ENCODE measurements at regions not wholly inside any gene's neighbourhood (a gene's known extent, or its start where the extent isn't known, plus 50 kb on each side); places are given as distances from the start of the nearest gene placed in this dataset.
"Not testable (repeated sequence)": the region's sequence is repeated elsewhere in the genome, so short reads cannot be mapped to it uniquely, and the experiment has no call there.

- TF ChIP-seq POLR2AphosphoS5 (IDR thresholded peaks at IDR 0.05; ENCODE audit: low read depth, low read length) (no peak), POLR2A (IDR thresholded peaks at IDR 0.05; ENCODE audit: low read depth, low read length) (no peak), TAF1 (IDR thresholded peaks at IDR 0.05; ENCODE audit: borderline replicate concordance, low read depth, low read length) (no peak)
- FAIRE-seq, result no peak
Observed at GRCh38 chr18:33835419-33835818, 257.4 kb downstream of the ASXL3 start.

GRCh38 chr18:33833842-33834241, 255.8 kb downstream of the ASXL3 start:
- no peak for DNase-seq (ENCODE audit: insufficient read length)
- TF ChIP-seq POLR2A (IDR thresholded peaks at IDR 0.05; ENCODE audit: low read depth, low read length), result no peak
- no peak for TF ChIP-seq POLR2AphosphoS5 (IDR thresholded peaks at IDR 0.05; ENCODE audit: low read depth, low read length)
- no peak for TF ChIP-seq TAF1 (IDR thresholded peaks at IDR 0.05; ENCODE audit: borderline replicate concordance, low read depth, low read length)
- no peak for FAIRE-seq

More at GRCh38 chr18:33835419-33835818, 257.4 kb downstream of the ASXL3 start:
- DNase-seq (ENCODE audit: insufficient read length), result no peak

GRCh38 chr18:33831424-33831823, 253.4 kb downstream of the ASXL3 start:
- no peak for DNase-seq (ENCODE audit: insufficient read length)
- FAIRE-seq, result no peak

GRCh38 chr18:33830213-33830612, 252.2 kb downstream of the ASXL3 start:
- no peak for DNase-seq (ENCODE audit: insufficient read length)
- FAIRE-seq, result no peak

More at GRCh38 chr18:33831424-33831823, 253.4 kb downstream of the ASXL3 start:
- no peak for TF ChIP-seq POLR2AphosphoS5 (IDR thresholded peaks at IDR 0.05; ENCODE audit: low read depth, low read length)
- no peak for TF ChIP-seq TAF1 (IDR thresholded peaks at IDR 0.05; ENCODE audit: borderline replicate concordance, low read depth, low read length)
- no peak for TF ChIP-seq POLR2A (IDR thresholded peaks at IDR 0.05; ENCODE audit: low read depth, low read length)

GRCh38 chr18:33828949-33829348, 250.9 kb downstream of the ASXL3 start:
- FAIRE-seq (no peak), DNase-seq (ENCODE audit: insufficient read length) (no peak)
- no peak for TF ChIP-seq POLR2A (IDR thresholded peaks at IDR 0.05; ENCODE audit: low read depth, low read length)
- TF ChIP-seq TAF1 (IDR thresholded peaks at IDR 0.05; ENCODE audit: borderline replicate concordance, low read depth, low read length), result no peak
- TF ChIP-seq POLR2AphosphoS5 (IDR thresholded peaks at IDR 0.05; ENCODE audit: low read depth, low read length), result no peak

More at GRCh38 chr18:33830213-33830612, 252.2 kb downstream of the ASXL3 start:
- TF ChIP-seq POLR2A (IDR thresholded peaks at IDR 0.05; ENCODE audit: low read depth, low read length) (no peak), POLR2AphosphoS5 (IDR thresholded peaks at IDR 0.05; ENCODE audit: low read depth, low read length) (no peak), TAF1 (IDR thresholded peaks at IDR 0.05; ENCODE audit: borderline replicate concordance, low read depth, low read length) (no peak)

- DNase-seq (ENCODE audit: insufficient read length) (no peak), FAIRE-seq (no peak)
- TF ChIP-seq TAF1 (IDR thresholded peaks at IDR 0.05; ENCODE audit: borderline replicate concordance, low read depth, low read length), result no peak
- no peak for TF ChIP-seq POLR2A (IDR thresholded peaks at IDR 0.05; ENCODE audit: low read depth, low read length)
- TF ChIP-seq POLR2AphosphoS5 (IDR thresholded peaks at IDR 0.05; ENCODE audit: low read depth, low read length), result no peak
Observed at GRCh38 chr18:33826151-33826550, 248.1 kb downstream of the ASXL3 start.

GRCh38 chr18:33821503-33821902, 243.5 kb downstream of the ASXL3 start:
- TF ChIP-seq TAF1 (IDR thresholded peaks at IDR 0.05; ENCODE audit: borderline replicate concordance, low read depth, low read length), result no peak
- TF ChIP-seq POLR2A (IDR thresholded peaks at IDR 0.05; ENCODE audit: low read depth, low read length), result no peak
- no peak for TF ChIP-seq POLR2AphosphoS5 (IDR thresholded peaks at IDR 0.05; ENCODE audit: low read depth, low read length)

GRCh38 chr18:33820517-33821371, 242.7 kb downstream of the ASXL3 start:
- DNase-seq (ENCODE audit: insufficient read length) (no peak), FAIRE-seq (no peak)

More at GRCh38 chr18:33821503-33821902, 243.5 kb downstream of the ASXL3 start:
- FAIRE-seq, result no peak
- DNase-seq (ENCODE audit: insufficient read length), result no peak

GRCh38 chr18:33819692-33820343, 241.8 kb downstream of the ASXL3 start:
- not testable (repeated sequence) for FAIRE-seq; DNase-seq (ENCODE audit: insufficient read length)

More at GRCh38 chr18:33820517-33821371, 242.7 kb downstream of the ASXL3 start:
- TF ChIP-seq POLR2AphosphoS5 (IDR thresholded peaks at IDR 0.05; ENCODE audit: low read depth, low read length) (no peak), POLR2A (IDR thresholded peaks at IDR 0.05; ENCODE audit: low read depth, low read length) (no peak), TAF1 (IDR thresholded peaks at IDR 0.05; ENCODE audit: borderline replicate concordance, low read depth, low read length) (no peak)

GRCh38 chr18:33818145-33818544, 240.1 kb downstream of the ASXL3 start:
- no peak for FAIRE-seq
- TF ChIP-seq TAF1 (IDR thresholded peaks at IDR 0.05; ENCODE audit: borderline replicate concordance, low read depth, low read length) (no peak), POLR2AphosphoS5 (IDR thresholded peaks at IDR 0.05; ENCODE audit: low read depth, low read length) (no peak), POLR2A (IDR thresholded peaks at IDR 0.05; ENCODE audit: low read depth, low read length) (no peak)
- no peak for DNase-seq (ENCODE audit: insufficient read length)

- TF ChIP-seq TAF1 (IDR thresholded peaks at IDR 0.05; ENCODE audit: borderline replicate concordance, low read depth, low read length), result no peak
- TF ChIP-seq POLR2AphosphoS5 (IDR thresholded peaks at IDR 0.05; ENCODE audit: low read depth, low read length), result no peak
- TF ChIP-seq POLR2A (IDR thresholded peaks at IDR 0.05; ENCODE audit: low read depth, low read length), result no peak
- FAIRE-seq (no peak), DNase-seq (ENCODE audit: insufficient read length) (no peak)
Observed at GRCh38 chr18:33817096-33817495, 239.1 kb downstream of the ASXL3 start.

- no peak for FAIRE-seq
- TF ChIP-seq POLR2AphosphoS5 (IDR thresholded peaks at IDR 0.05; ENCODE audit: low read depth, low read length) (no peak), POLR2A (IDR thresholded peaks at IDR 0.05; ENCODE audit: low read depth, low read length) (no peak), TAF1 (IDR thresholded peaks at IDR 0.05; ENCODE audit: borderline replicate concordance, low read depth, low read length) (no peak)
- no peak for DNase-seq (ENCODE audit: insufficient read length)
Observed at GRCh38 chr18:33814546-33814945, 236.5 kb downstream of the ASXL3 start.
